Karpas-422 (cell line): ENCODE measurements at regions not wholly inside any gene's neighbourhood (a gene's known extent, or its start where the extent isn't known, plus 50 kb on each side); places are given as distances from the start of the nearest gene placed in this dataset.

Experiments used
- DNase-seq: peaks from one replicate; pipeline ENCODE4 v3.0.0-alpha.2; 2015
- H2AFZ ChIP-seq: fragments of 200-600 bp; sonication (generic); 2 replicates; pipeline ENCODE4 v1.6.1; 2014; ENCODE audit warnings: antibody characterized with exemption, low read length, mixed read lengths
- H3K27ac ChIP-seq: fragments of 200-600 bp; sonication (generic); 2 replicates; pipeline ENCODE4 v1.5.1; 2014; ENCODE audit warnings: mild to moderate bottlenecking, low read length, moderate library complexity
- H3K27me3 ChIP-seq: fragments of 200-600 bp; sonication (generic); 2 replicates; pipeline ENCODE4 v1.6.1; 2014; ENCODE audit warnings: low read length, mixed read lengths
- H3K36me3 ChIP-seq: fragments of 200-600 bp; sonication (generic); 2 replicates; pipeline ENCODE4 v1.6.1; 2014; ENCODE audit warnings: low read length, mixed read lengths; ENCODE audit not compliant: insufficient read depth
- H3K4me1 ChIP-seq: fragments of 200-600 bp; sonication (generic); 2 replicates; pipeline ENCODE4 v1.6.1; 2014; ENCODE audit warnings: mild to moderate bottlenecking, low read length, mixed read lengths
- H3K4me2 ChIP-seq: fragments of 200-600 bp; sonication (generic); 2 replicates; pipeline ENCODE4 v1.6.1; 2014; ENCODE audit warnings: low read length, low read depth, mild to moderate bottlenecking; ENCODE audit not compliant: poor library complexity, severe bottlenecking
- H3K4me3 ChIP-seq: fragments of 200-600 bp; sonication (generic); 2 replicates; pipeline ENCODE4 v1.5.1; 2014; ENCODE audit warnings: mild to moderate bottlenecking, antibody characterized with exemption, low read length, mixed read lengths
- H3K79me2 ChIP-seq: fragments of 200-600 bp; sonication (generic); 2 replicates; pipeline ENCODE4 v1.6.1; 2014; ENCODE audit warnings: mild to moderate bottlenecking, low read length, mixed read lengths
- H3K9ac ChIP-seq: fragments of 200-600 bp; sonication (generic); 2 replicates; pipeline ENCODE4 v1.6.0; 2014; ENCODE audit warnings: low read length
- H3K9me2 ChIP-seq: fragments of 200-600 bp; sonication (generic), shearing (Covaris generic); replicated peaks from 2 replicates; pipeline ENCODE4 v1.6.0; 2014; ENCODE audit warnings: mild to moderate bottlenecking, low read length, moderate library complexity; ENCODE audit not compliant: insufficient read depth
- H3K9me3 ChIP-seq: fragments of 300-700, 200-600 bp; sonication (generic); 2 replicates; pipeline ENCODE4 v1.6.1; 2014; ENCODE audit warnings: low read length, mixed read lengths
- H4K20me1 ChIP-seq: fragments of 200-600 bp; sonication (generic); 2 replicates; pipeline ENCODE4 v1.6.1; 2014; ENCODE audit warnings: mild to moderate bottlenecking, antibody characterized with exemption, low read length, low read depth; ENCODE audit not compliant: insufficient read depth

DNA sequence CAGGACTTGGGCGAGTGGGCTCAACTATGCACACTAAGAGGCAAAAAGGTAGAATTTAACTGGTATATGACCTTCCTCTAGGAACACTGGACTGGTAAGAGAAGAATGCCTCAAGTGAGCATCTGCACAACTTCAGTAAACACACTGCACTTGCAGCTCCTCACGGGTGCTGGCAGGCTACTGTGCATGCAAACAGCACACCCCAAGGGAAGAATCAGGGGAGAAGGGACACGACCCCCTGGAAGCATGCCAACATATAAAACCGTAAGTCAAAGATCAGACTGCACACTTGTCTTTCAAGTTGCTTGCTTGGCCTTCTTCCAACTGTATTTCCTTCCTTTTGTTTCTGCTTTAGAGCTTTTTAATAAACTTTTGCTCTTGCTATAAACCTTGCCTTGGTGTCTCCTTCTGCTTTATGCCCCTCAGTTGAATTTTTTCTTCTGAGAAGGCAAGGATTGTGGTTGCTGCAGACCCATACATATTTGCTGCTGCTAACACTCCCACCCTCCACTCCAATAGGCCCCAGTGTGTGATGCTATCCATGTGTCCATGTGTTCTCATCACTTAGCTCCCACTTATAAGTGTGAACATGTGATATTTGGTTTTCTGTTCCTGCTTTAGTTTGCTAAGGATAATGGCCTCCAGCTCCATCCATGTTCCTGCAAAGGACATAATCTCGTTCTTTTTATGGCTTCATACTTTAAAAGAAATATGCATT is 263.7 kb upstream of the SPOPL start:
- DNase-seq, result no peak

DNA sequence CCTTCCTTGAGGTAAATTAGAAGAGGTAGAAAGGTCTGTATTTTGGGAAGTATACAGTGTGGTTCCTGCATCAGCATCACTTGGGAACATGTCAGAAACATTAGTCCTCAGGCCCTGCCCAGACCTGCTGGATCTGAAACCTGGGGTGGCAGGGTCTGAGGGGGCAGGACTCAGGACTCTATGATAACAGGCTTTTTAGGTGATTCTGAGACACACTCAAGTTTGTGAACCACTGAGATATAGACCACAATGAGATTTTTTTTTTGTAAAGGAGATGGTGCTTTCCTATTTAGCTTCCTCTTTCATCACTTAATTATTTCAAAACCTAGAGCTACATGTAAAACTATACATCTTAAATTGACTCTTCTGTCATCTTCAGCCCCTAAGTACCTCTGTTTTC is 262.7 kb upstream of the SPOPL start:
- DNase-seq, result no peak
- Histone ChIP-seq H3K9me3 (no peaks in the 10 kb centered on the region), H4K20me1 (no peaks in the 10 kb centered on the region), H3K9ac (no peak overlapping the region), H3K4me3 (no peak overlapping the region), H3K36me3 (no peaks in the 10 kb centered on the region), H3K27me3 (no peaks in the 10 kb centered on the region), H2AFZ (no peak overlapping the region), H3K4me1 (no peaks in the 10 kb centered on the region), H3K79me2 (no peaks in the 10 kb centered on the region), H3K27ac (no peak overlapping the region), H3K9me2 (no peaks in the 10 kb centered on the region), H3K4me2 (no peak overlapping the region)

More for the DNA sequence above, 263.7 kb upstream of the SPOPL start:
- Histone ChIP-seq H3K4me2 (no peak overlapping the region), H3K36me3 (no peaks in the 10 kb centered on the region), H3K4me3 (no peak overlapping the region), H2AFZ (no peak overlapping the region), H3K27me3 (no peaks in the 10 kb centered on the region), H4K20me1 (no peaks in the 10 kb centered on the region), H3K4me1 (no peaks in the 10 kb centered on the region), H3K9me2 (no peaks in the 10 kb centered on the region), H3K27ac (no peak overlapping the region), H3K9me3 (no peaks in the 10 kb centered on the region), H3K79me2 (no peaks in the 10 kb centered on the region), H3K9ac (no peak overlapping the region)

DNA sequence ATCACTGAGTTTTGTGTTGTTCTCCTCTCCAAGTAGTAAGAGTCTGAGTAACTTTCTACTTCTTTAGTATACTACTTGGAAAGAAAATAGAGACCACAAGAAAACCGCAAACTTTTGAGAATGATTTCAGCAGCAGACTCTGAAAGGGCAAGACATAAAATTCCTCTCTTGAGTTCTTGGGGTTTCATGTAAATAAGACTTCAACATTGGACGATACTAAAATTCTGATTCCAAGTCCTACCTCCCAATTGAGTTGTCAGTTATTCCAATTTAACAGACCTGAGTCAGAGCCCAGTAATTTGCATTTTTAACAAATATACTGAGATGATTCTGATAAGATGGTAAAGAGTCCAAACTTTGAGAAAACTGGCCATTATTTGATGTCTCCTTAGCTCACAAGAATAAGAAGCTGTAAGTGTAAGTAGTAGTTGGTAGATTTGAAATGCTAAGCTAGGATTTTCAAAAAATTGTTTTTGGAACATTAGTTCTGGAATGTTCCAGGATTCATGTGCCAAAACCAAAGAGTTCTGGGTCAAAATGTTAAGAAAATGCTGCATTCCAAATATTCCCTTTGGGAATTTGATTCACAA is 261.6 kb upstream of the SPOPL start:
- Histone ChIP-seq H3K4me3 (no peak overlapping the region), H3K9me3 (no peaks in the 10 kb centered on the region), H3K27ac (no peak overlapping the region), H3K9me2 (no peaks in the 10 kb centered on the region), H3K79me2 (no peaks in the 10 kb centered on the region), H3K9ac (no peak overlapping the region), H2AFZ (no peak overlapping the region), H3K36me3 (no peaks in the 10 kb centered on the region), H3K27me3 (no peaks in the 10 kb centered on the region), H3K4me1 (no peaks in the 10 kb centered on the region), H3K4me2 (no peak overlapping the region), H4K20me1 (no peaks in the 10 kb centered on the region)
- no peak for DNase-seq

DNA sequence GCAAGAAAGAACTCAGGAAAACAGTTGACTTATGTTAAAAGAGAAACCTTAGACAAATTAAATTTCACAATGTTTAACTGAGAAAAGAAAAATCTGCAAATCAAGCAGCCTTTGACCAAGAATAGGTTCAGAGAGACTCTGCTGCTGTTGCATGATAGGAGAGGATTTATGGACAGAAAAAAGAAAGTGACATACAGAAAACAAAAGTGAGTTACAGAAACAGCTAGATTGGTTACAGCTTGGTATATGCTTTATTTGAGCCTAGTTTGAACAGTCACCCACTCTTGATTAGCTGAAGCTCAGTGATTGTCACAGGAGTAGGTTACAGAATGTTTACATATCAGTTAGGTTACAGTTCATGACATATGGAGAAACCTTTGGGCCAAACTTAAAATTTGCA is 258.2 kb upstream of the SPOPL start:
- no peak overlapping the region for H3K4me3 ChIP-seq
- no peak overlapping the region for H3K27ac ChIP-seq
- H3K79me2 ChIP-seq, result no peaks in the 10 kb centered on the region
- DNase-seq, result no peak
- no peak overlapping the region for H2AFZ ChIP-seq
- H3K4me1 ChIP-seq, result no peaks in the 10 kb centered on the region
- H3K9me3 ChIP-seq, result no peaks in the 10 kb centered on the region
- H3K9me2 ChIP-seq, result no peaks in the 10 kb centered on the region
- H3K9ac ChIP-seq, result no peak overlapping the region
- H3K27me3 ChIP-seq, result no peaks in the 10 kb centered on the region
- no peaks in the 10 kb centered on the region for H4K20me1 ChIP-seq
- no peaks in the 10 kb centered on the region for H3K36me3 ChIP-seq
- no peak overlapping the region for H3K4me2 ChIP-seq

DNA sequence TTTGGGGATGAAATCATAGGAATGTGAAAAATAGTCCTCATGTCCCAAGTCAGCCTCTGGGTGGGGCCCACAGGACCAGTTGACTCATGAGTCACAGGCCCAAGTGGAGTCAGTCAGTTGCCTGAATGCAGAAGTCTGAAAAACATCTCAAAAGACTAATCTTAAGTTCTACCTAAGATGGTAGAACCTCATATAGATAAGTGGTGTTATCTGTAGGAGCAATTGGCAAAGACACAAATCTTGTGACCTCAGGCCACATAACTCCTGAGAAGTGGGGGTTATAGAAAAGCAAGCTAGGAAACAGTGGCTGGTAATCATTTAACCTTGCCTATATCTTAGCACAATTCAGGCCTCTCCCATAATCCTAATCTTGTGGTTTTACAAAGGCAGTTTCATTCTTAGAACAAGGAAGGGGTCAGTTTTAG is 257.1 kb upstream of the SPOPL start:
- H3K36me3 ChIP-seq, result no peaks in the 10 kb centered on the region
- H3K27ac ChIP-seq, result no peak overlapping the region
- no peaks in the 10 kb centered on the region for H3K79me2 ChIP-seq
- H3K9me3 ChIP-seq, result no peaks in the 10 kb centered on the region
- no peaks in the 10 kb centered on the region for H3K27me3 ChIP-seq
- H4K20me1 ChIP-seq, result no peaks in the 10 kb centered on the region
- H3K4me3 ChIP-seq, result no peak overlapping the region
- H3K4me2 ChIP-seq, result no peak overlapping the region
- no peak overlapping the region for H2AFZ ChIP-seq
- no peak overlapping the region for H3K9ac ChIP-seq
- DNase-seq, result no peak
- H3K4me1 ChIP-seq, result no peaks in the 10 kb centered on the region
- H3K9me2 ChIP-seq, result no peaks in the 10 kb centered on the region

DNA sequence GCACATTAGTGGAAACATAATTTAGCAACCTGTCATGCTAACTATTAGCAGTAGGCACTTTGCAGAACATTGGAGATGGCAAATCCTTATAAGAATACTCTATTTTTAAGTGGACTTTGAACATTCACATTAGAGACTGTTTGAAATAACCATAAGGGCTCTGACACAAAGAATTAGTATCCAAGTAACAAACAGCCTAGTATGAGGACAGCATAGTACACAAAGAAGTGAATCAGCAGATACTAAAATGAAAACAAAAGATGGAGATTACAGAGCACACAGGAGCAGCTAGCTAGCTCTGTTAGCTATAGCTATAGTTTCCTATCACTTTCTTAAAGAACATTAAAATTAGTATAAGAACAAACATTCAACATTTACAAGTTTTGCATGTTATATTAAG is 256.3 kb upstream of the SPOPL start:
- H4K20me1 ChIP-seq, result no peaks in the 10 kb centered on the region

DNA sequence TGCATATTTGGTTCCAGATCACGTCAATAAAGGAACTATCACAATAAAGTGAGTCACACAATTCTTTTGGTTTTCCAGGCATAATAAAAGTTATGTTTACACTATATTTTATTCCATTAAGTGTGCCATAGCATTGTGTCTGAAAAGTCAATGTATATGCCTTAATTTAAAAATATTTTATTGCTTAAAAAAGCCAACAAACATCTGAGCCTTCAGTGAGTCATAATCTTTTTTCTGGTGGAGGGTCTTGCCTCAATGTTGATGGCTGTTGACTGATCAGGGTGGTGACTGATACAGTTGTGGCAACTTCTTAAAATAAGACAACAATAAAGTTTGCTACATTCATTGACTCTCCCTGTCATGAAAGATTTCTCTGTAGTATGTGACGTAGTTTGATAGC is 254.3 kb upstream of the SPOPL start:
- H3K27ac ChIP-seq, result no peak overlapping the region
- no peak for DNase-seq

More for the DNA sequence above, 256.3 kb upstream of the SPOPL start:
- no peaks in the 10 kb centered on the region for H3K9me3 ChIP-seq
- DNase-seq, result no peak
- H3K4me1 ChIP-seq, result no peaks in the 10 kb centered on the region
- H3K4me2 ChIP-seq, result no peak overlapping the region
- H3K36me3 ChIP-seq, result no peaks in the 10 kb centered on the region
- no peaks in the 10 kb centered on the region for H3K79me2 ChIP-seq
- H3K9ac ChIP-seq, result no peak overlapping the region
- no peaks in the 10 kb centered on the region for H3K9me2 ChIP-seq
- no peak overlapping the region for H3K4me3 ChIP-seq
- H3K27ac ChIP-seq, result no peak overlapping the region
- no peak overlapping the region for H2AFZ ChIP-seq
- H3K27me3 ChIP-seq, result no peaks in the 10 kb centered on the region

DNA sequence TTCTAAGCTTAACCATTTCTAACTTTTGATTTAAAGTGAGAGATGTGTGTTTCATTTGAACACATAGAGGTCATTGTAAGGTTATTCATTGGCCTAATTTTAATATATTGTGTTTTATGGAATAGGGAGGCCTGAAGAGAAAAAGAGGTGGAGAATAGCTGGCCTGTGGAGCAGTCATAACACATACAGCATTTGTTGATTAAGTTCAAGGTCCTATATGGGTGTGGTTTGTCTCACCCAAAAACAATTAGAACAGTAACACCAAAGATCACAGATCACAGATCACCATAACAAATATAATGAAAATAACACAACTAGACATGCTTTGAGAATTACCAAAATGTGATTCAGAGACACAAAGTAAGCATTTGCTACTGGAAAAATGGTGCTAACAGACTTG is 252.4 kb upstream of the SPOPL start:
- H3K79me2 ChIP-seq, result no peaks in the 10 kb centered on the region
- no peak overlapping the region for H3K4me3 ChIP-seq
- H3K36me3 ChIP-seq, result no peaks in the 10 kb centered on the region
- H2AFZ ChIP-seq, result no peak overlapping the region
- H3K9me2 ChIP-seq, result no peaks in the 10 kb centered on the region
- no peak overlapping the region for H3K27ac ChIP-seq
- H3K4me1 ChIP-seq, result no peaks in the 10 kb centered on the region
- H3K27me3 ChIP-seq, result no peaks in the 10 kb centered on the region
- no peak for DNase-seq
- H3K4me2 ChIP-seq, result no peak overlapping the region
- H4K20me1 ChIP-seq, result no peaks in the 10 kb centered on the region
- H3K9ac ChIP-seq, result no peak overlapping the region
- H3K9me3 ChIP-seq, result no peaks in the 10 kb centered on the region

More for the DNA sequence above, 254.3 kb upstream of the SPOPL start:
- H3K36me3 ChIP-seq, result no peaks in the 10 kb centered on the region
- H3K9me3 ChIP-seq, result no peaks in the 10 kb centered on the region
- no peaks in the 10 kb centered on the region for H3K4me1 ChIP-seq
- H3K27me3 ChIP-seq, result no peaks in the 10 kb centered on the region
- no peaks in the 10 kb centered on the region for H3K79me2 ChIP-seq
- no peaks in the 10 kb centered on the region for H4K20me1 ChIP-seq
- no peak overlapping the region for H3K4me3 ChIP-seq
- no peak overlapping the region for H3K9ac ChIP-seq
- H3K4me2 ChIP-seq, result no peak overlapping the region
- no peak overlapping the region for H2AFZ ChIP-seq
- H3K9me2 ChIP-seq, result no peaks in the 10 kb centered on the region
